ENCODE measurements at regions not wholly inside any gene's neighbourhood (a gene's known extent, or its start where the extent isn't known, plus 50 kb on each side); places are given as distances from the start of the nearest gene placed in this dataset.

DNA sequence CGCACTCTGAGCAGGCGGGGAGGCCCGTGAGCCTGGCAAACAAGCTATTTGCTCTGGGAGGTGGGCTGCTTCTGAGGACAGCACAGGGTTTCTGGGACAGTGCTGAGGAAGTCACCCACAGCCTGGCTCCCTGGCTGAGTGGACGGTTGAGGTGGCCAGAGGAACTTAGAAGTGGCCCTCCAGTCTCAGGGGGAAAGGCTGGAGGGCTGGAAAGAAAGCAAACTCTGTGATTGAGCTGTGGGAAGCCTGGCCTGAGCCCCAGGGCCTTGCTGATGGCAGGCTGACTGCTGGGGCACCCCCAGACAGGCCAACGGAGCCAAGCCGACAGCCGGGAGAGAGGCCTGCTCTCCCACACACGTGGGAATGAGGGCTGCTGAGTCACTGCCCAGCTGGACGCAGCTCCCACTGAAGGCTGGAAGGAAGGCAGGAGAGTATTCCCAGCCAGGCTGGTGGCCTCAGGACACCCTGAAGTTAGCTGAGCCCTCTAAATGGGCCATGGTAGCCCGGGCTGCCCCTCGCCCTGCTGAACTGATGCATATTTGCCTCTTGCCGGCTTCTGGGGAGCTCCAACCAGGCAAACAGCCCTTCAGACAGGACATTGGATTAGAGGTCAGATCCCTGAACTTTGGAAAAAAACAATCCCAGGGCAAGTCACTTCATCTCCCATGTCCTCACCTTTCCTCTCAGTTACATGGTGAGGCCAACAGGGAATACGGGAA, 98.0 kb upstream of the TLE3 start:
- DNase-seq = peak; percentile 100

DNA sequence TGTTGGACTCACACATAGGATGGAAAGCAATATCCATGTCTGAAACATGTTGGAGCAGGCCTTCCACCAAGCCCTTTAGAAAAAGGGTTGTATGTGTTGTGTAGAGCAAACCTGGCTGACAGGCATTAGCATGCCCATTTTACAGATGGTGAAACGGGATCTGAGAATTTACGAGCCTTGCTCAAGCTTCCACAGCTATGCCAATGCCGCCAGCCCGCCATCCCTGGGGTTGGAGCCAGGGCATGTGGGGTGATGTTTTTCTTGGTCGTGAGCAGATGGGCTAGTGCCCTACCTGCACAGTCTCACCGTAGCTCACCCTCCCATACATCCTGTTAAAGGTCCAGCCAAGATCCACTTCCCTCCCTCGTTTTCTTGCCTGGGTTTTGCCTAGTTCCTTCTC, 97.5 kb upstream of the TLE3 start:
- DNase-seq = no peak

DNA sequence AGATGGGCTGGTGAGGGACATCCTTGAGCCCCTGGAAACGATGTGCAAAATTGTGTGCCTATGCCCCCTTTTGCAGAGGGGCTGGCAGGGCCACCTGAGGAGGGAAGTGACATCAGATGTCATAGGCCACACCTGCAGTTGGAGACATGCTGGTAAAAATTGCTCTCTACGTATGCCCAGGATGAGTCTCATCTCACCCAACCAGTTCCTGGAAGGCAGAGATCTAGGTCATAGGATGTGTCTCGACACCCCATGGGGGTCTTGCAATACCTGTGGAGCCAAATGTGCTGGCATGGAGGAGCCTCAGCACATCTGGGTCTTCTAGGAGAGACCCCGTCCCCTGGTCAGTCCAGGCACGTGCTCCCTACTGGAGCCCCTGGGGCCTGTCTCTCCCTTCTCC, 96.5 kb upstream of the TLE3 start:
- DNase-seq = no peak

DNA sequence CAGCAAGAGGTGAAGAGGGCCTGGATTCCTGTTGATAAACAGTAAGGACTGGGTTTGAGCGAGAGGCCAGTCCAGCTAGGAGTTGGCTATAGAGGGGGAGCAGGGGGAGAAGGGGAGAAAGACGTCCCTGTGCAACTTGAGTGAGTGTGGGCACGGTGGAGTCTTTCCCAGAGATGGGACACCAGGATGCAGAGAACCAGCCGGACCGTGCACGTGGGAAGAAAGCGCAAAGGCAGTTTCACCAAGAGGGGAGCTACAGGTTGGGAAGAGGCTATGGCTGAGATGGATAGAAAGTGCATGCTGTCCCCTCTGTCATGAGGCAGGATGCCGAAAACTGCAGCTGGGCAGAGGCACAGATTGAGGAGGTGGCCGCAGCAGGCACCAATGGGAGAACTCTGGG, 96.0 kb upstream of the TLE3 start:
- no peak for DNase-seq

DNA sequence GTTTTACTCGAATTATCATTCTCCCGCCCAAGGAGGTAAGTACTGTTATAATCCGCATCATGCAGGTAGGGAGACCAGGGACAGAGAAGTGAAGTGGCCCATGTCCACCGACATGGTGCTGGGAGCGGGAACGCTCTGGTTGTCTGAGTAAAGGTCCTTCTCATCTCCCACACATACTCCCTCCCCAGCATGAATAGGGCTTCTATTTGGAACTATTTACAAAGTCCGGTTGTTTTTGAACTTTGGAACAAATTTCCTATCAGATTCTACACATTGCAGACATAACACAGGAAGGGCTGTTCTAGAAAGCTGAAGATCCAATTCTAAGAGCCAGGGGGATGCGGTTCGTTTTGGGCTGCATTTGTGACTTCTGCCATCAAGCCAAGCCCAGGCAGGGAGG, 94.8 kb upstream of the TLE3 start:
- DNase-seq = no peak

DNA sequence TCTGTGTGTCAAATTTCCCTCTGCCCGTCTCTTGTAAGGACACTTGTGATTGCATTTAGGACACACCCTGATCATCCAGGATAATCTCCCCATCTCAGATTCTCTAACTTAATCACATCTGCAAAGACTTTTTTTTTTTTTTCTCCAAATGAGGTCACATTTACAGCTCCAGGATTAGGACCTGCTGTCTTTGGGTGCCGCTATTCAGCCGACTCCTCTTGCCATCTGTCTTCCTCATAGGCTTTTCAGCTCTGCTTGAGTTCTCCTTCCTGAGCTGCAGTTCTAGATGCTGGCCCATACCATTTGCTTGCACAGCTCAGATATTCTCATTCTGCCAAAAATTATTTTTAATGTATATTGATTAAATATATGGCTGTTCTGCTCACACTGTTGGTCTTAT, 94.3 kb upstream of the TLE3 start:
- no peak for DNase-seq

DNA sequence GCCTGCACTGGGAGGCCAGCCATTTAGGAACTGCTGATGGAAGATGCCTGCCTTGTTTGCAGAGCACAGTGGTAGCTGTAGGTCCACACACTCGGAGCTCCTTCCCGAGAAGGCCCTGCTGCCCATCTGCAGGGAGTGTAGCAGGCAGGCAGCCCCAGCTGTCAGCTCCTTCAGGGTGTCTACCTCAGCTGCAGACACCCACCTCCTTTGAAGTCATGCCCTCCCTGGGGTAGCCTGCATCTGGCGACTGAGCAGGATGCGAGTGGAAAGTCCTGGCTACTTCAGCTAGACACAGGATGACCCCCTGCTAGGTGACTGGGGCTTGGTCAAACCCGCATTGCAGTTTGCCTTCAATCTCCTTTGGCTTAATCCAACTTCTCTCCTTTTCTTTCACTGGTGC, 93.2 kb upstream of the TLE3 start:
- DNase-seq = no peak

DNA sequence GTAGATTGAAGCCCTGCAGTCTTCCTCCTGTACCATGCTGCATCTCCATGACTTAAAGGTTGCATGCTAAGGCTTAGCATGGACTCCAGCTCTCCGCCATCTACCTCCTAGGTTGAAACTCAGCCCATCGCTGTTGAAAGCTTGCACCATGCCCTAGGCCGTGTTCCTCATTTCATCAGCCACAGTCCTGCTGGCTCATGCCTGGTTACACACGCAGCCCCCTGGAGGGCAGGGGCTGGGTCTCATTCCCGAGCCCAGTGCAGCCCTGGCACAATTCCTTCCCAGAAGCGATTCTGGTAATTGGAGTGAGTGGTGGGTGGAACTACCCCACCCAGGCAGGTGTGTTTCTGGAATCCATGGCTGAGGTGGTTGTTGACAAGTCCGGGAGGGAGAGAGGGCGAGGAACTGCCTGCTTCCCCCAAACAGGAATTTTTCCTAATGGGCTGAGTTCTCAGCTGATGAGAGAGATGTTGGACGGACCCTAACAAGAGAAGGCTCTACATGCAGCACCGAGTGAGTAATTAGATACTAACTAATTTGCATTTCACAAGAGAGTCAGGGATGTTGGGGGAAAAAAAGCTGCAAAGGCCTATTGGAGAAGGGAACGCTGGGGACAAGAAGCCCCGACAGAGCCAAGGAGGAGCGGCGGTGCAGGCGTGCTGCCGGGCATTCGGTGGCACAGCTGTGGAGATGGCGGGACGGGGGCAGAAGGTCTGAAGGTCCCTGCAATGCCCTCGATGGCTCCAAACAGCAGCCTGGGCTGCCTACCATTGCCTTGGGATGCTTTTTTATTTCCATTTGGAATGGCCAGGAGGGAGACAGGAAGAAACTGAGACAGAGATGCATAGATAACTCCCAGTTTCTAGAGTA, 92.3 kb upstream of the TLE3 start:
- DNase-seq = no peak

DNA sequence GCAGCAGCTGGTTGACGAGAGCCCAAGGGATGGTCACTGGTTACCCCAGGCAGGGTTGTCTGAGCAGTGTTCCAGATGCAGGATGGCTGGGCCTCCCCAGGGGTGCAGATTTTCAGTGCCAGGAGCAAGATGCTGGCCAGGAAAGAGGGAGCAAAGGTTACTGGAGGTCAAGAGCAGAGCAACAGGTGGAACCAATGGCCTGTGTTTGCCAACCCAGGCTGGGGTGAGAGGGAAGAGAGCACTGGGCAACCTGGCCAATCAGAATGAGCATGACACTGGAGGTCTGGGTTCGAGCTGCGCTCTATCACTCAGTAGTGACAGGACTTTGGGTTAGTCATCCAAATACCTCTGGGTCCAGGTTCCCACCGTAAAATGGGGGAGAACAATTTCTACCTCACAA, 90.6 kb upstream of the TLE3 start:
- no peak for DNase-seq

DNA sequence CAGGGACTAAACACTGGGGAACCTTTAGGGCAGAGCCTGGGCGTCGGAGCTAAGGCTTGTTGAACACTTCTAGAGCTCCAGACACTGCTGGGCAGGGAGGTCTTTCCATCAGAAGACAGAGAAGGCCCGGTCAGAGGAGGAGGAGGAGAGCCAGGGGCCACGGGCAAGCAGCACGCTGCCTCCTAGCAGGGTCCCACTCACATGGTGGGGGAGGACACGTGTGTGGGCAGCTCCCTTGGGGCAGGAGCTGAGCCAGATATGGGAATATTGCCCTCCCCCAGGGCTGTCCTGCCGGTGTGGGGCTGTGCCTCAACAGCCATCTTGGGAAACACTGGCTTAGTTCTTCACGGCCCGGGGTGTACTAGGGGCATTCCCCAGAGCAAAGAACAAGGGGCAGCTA, 89.6 kb upstream of the TLE3 start:
- no peak for DNase-seq

DNA sequence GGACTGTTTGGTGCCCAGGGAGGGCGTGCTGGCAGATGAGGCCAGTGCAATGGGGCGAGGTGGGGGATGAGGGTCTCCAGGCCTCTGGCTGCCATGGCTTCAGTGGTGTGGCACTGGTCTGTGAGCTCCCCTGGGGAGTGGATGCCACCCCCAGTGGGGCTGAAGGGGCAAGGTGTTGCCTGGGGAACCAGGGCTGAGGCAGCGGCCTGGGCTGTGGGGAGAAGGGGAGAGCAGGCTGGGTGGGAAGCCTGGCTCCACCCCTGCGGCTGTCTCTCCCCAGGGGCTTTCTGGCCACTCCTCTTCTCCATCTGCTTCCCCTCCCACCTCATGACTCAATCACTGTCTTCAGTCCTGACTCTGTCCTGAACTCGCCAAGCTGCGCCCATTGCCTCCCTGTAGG, 88.4 kb upstream of the TLE3 start:
- no peak for DNase-seq

DNA sequence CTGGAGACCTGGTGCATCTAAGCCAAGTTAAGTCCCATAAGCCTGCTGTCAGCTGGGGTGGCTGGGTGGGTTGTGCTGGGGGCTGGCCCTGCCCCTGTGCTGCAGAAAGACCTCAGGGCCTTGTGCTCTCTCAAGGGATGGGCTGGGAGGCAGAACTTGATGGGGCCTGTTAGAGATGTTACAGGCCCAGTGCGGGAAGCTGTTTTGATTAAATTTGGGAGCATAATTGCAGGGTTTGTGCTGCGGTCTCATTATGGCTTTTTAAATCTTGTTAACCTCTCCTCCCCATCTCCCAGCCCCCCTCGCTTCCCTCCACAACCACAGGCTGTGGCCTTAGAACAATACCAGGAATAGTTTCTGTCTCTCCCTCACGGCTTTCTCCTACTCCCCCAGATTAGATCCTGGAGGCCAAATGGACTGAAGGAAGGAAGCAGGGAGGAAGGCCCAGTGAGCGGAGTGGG, 87.6 kb upstream of the TLE3 start:
- DNase-seq = peak; percentile 87

DNA sequence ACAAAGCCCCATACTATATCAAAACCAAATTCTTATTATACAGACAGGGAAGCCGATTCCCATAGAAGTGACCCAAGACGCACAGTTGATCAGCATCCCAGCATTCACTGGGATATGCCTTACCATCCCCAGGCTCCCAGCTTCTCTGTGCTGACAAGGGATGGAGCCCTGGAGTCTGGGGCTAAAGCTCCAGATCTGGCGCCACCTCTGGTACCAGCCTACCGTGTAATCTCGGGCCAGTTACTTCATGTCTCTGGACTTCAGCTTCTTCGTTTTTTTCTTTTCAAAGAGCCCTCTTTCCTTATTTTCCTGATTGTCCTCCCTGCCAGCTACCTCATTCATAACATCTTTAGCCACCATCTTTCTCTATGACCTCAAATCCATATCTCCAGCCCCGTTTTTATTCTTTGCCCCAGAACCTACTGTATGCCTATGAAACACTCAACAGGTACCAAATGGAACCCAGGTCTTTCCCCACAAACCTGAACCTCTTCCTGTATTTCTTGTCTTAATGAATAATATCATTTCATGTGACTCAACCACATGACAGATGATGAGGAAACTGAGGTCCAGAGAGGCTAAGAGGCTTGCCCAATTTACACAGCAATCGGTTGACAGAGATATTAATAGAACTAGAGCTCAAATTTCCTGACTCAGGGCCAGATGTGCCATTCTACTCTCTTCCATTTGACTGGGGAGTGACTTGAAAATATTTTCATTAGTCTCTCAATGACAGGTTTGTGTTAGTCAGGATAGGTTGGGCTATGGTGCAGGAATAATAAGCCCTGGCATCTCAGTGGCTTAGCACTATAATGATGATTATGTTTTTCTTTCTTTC, 85.4 kb upstream of the TLE3 start:
- DNase-seq = no peak

DNA sequence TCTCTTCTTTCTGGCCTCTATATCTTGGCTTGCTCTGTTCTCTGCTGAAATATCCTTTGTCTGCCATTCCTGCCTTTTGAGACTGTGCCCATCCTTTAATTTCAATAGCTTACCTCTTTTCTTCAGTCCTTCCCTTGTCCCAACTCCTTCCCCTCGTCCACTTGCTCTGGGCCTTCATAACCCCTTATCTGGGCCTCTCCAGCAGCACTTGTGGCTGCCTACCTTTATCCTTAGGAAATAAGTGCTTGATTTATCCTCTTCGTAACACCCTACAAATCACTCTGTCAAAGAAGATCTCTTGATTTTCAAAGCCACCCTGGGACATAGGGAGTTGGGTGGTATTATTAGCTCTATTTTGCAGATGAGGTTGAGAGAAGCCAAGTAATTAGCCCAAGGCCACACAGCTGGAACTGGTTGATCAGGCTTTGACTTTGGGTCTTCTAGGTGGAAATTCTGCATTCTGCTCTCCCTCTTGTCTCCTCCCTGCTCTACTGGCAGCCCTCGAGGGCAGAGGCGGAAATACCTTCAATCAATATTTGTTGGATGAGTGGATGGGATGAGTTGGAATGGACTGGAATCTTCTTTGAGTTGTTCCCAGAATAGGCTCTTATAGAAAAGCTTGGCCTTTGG, 84.0 kb upstream of the TLE3 start:
- no peak for DNase-seq

DNA sequence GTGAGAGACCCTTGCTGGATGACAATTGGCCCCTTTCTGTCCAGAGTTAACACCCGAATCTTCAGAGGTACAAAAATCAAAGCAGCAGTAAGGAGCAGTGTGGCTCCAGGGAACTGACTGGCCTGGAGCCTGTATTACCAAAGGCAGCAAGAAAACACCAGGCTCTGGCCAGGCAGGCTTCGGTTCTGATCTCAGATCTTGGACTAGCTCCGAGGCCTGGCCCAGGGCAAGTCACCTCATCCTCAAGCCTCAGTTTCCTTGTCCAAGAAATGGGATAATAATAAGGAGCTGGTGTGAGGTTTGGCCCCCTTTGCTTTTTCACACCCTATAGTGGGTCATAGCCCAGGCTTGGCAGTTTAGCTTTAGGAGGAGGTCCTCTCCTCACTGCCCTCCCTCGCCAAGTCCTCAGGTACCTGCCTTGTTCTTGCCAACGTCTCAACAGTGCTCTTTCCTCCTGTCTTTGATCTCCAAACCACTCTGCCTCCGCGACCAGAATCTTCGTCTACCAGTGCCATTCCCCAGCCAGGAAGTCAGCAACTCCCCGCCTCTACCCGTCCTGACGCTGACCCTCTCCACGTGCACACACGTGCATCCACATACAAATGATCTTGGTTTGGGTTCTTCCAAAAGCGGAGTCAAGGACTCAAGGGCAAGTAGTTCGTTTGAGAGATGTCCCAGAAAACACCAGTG, 82.6 kb upstream of the TLE3 start:
- no peak for DNase-seq

DNA sequence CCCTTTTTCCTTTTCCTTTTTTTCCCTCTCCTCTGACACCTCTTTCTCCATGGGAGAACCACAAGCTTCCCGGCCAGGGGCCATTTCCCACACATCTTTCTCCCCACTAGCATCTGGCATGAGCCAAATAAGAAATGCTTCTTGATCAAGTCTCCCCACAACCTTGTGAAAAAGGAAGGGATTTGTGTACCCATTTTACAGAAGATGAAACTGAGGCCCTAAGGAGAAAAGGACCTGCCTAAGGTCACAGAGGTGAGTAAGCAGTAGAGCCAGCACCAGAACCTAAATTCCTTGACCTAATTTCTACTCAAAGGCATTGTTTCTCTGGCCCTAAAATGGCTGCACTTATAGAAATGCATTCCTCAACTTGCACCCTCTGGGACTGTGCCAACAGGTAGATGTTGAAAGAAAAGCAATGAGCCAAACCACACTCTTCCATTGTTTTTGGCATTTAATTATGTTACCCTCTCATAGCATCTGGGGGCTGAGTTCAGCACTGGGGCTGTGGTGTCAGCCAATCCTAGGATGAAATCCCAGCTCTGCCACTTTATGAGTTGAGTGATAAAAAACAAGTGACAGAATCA, 81.7 kb upstream of the TLE3 start:
- no peak for DNase-seq

DNA sequence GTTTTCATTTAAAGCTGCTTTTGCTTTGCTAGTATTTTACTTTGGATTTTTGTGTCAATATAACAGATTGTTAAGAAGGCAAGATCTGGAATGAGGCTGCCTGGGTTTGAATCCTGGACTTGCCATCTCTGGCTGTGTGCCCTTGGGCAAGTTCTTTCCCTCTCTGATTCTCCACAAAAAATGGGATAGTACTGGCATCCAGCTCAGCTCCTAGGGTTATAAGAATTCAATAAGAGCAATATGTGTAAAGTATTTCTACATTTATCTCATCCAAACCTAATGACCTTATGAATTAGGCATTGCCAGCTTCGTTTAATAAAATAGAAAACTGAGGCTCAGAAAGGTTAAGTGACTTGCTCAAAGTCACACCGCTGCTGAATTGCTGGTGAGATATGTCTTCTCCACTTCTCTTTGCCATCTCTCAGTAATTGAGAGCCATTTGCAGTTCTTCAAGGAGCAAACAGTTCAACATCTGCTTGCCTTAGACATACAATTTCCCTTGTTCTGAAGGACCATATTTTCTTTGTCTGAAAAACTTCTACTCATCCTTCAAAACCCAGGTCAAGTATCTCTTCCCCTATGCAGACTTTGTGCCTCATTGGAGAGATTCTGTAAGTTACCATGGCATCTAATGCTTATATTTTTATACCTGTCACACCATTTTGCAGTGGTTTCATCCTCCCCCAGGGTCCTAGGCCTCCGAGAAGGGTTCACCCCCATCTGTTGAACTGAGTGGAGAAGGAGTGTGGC, 80.8 kb upstream of the TLE3 start:
- no peak for DNase-seq

DNA sequence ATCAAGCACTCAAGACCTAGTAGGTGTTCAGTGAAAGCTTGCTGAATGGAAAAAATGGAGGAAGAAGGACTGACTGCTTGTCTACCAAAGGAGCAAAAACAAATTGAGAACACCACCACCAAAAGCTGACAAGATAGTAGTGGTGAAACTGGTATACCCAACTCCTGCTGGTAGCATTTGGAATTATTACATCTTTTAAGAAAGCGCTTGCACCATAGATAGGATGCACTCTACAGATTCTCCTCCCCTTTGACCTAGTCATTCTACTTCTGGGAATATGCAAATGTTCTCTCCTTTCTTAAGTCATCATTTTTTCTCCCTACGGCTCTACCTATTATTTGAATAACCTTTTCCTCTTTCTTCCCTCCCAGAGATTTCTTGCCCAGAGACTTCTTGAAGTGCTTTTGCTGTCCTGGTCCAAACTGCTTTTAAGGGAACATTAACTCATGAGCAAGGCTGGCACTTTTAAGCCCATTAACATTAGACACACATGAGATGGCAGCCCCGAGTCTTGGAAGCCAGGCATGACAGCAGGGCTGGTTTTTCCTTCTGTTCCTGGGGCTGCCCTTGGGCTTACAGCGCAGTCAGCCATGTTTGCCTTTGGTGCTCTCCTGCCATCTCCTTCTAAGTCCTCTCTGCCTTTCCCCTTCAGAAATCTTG, 75.0 kb upstream of the TLE3 start:
- DNase-seq = no peak

DNA sequence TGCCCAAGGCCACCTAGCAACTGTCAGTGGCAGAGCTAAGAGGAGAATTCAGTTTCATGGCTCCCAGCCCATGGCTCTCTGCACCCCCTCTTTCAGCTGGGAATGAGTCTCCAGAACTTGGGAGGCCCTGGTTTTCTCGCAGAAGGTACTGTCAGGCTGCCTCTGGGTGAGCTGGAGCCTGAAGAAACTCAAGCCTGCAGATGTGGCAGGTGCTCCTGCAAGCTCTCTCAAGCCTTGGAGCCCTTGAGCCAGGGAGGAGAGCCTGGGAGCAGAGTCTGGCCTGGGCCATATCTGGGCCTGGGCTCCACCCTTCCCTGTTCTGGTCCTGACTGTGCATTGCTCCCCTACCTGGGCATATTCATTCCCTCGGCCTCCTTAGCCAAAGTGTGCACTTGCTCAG, 74.4 kb upstream of the TLE3 start:
- DNase-seq = no peak

DNA sequence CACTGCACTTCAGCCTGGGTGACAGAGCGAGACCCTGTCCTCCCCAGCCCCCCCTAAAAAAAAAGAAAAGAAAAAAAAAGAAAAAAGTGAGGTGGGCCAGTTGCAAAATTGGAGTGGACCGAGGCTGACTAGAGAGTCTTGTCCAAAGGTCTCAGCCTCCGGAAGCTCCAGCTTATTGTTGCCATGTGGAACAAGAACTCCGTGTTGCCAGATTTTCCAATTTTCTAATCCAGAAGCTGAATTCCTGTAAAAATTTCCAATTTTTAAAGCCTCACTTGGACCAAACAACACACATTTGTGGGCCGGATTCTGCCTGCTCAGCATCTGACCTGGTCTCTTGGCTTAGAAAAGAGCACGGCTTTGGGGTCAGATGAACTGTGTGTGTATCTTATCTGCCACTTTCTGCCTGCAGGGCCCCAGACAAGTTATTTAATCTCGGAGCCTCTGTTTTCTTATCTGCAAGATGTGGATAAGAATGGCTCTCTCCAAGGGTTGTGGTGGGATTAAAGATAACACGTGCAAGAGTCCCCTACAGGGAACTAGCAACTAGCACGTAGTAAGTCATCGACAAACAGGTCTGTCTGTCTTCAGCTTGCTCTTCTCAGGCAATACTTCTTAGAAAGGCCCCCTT, 73.7 kb upstream of the TLE3 start:
- DNase-seq = no peak
